ENCODE measurements at regions not wholly inside any gene's neighbourhood (a gene's known extent, or its start where the extent isn't known, plus 50 kb on each side); places are given as distances from the start of the nearest gene placed in this dataset.

GRCh38 chr2:185299867-185300266 lies 438.7 kb upstream of the FSIP2 start:
- TF ChIP-seq FOXP2 (optimal IDR thresholded peaks at IDR 0.05; ENCODE audit: control extremely low read depth, extremely low read length, insufficient read depth) (no peak), POLR2AphosphoS5 (IDR thresholded peaks at IDR 0.05; ENCODE audit: borderline replicate concordance, low read depth, low read length) (no peak), EZH2 (IDR thresholded peaks at IDR 0.05) (no peak)

Measured in SK-N-MC (cell line).